Right lobe of liver (tissue), 4 donors: ENCODE measurements at regions not wholly inside any gene's neighbourhood (a gene's known extent, or its start where the extent isn't known, plus 50 kb on each side); places are given as distances from the start of the nearest gene placed in this dataset.

Experiments
- POLR2A ChIP-seq: fragments of 450-650 bp; IDR thresholded peaks from one replicate; pipeline ENCODE4 v1.6.1; 2017; ENCODE audit warnings: antibody characterized with exemption, mild to moderate bottlenecking
- TF ChIP-seq, protein P1 (sequence below), 4 donors: fragments of 200-600 bp in 3 of 4; fragments of 450-650 bp in 1 of 4; IDR thresholded peaks; one replicate each; pipeline versions ENCODE4 v1.5.1 to v1.8.0; 2016 to 2022; ENCODE audit warnings: antibody characterized with exemption in 4 of 4, mild to moderate bottlenecking in 2 of 4
- donor health status: DM: no; HTN: no; CAD: no.
- donor health status: DM: no; HTN: no; CAD: no.
- donor health status: DM: no; HTN: yes; CAD: no.

DNA sequence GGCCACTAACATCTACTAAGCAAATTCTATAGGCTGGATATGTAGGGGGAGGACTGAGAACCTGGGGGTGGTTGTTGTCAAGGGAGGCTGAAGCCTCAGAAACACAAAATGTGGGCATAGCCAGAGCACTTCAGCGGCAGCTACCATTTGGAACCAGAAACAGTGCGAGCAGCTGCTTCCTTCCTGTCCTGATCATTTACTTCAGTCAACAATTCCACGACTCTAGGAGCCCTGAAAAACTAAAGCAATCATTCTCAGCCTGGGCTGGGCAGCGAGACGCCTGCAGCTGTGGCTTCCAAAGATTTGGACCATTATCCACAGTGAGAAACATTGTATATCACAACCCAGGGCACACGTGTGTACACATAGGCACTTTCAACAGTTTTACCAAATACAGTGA, 93.9 kb upstream of the WSCD1 start:
- TF ChIP-seq, protein P1, sequence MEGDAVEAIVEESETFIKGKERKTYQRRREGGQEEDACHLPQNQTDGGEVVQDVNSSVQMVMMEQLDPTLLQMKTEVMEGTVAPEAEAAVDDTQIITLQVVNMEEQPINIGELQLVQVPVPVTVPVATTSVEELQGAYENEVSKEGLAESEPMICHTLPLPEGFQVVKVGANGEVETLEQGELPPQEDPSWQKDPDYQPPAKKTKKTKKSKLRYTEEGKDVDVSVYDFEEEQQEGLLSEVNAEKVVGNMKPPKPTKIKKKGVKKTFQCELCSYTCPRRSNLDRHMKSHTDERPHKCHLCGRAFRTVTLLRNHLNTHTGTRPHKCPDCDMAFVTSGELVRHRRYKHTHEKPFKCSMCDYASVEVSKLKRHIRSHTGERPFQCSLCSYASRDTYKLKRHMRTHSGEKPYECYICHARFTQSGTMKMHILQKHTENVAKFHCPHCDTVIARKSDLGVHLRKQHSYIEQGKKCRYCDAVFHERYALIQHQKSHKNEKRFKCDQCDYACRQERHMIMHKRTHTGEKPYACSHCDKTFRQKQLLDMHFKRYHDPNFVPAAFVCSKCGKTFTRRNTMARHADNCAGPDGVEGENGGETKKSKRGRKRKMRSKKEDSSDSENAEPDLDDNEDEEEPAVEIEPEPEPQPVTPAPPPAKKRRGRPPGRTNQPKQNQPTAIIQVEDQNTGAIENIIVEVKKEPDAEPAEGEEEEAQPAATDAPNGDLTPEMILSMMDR (IDR thresholded peaks at IDR 0.05), result no peak
- TF ChIP-seq POLR2A, result no peak
